A549 (cell line): ENCODE measurements at regions not wholly inside any gene's neighbourhood (a gene's known extent, or its start where the extent isn't known, plus 50 kb on each side); places are given as distances from the start of the nearest gene placed in this dataset.

Experiments used
- CTCF ChIP-seq: fragments of >200 bp; sonication (Bioruptor Twin); formaldehyde crosslinking; IDR thresholded peaks from 3 replicates; pipeline ENCODE4 v1.5.1; 2016
- GATA3 ChIP-seq: IDR thresholded peaks from 2 replicates; pipeline ENCODE4 v1.6.1; 2012; ENCODE audit warnings: borderline replicate concordance
- JUN ChIP-seq, 2 experiments: fragments of >200 bp; sonication (Bioruptor Twin); formaldehyde crosslinking; IDR thresholded peaks; 2 replicates in 1 of 2; 3 replicates in 1 of 2; pipeline ENCODE4 v1.6.1; 2016 to 2017
- MAFK ChIP-seq: fragments of 450-650 bp; IDR thresholded peaks from 2 replicates; pipeline ENCODE4 v1.6.1; 2014; ENCODE audit not compliant: partially characterized antibody
- POLR2A ChIP-seq: IDR thresholded peaks from 2 replicates; pipeline ENCODE4 v1.6.1; 2012; ENCODE audit warnings: mild to moderate bottlenecking, low read length
- RCOR1 ChIP-seq: fragments of 150-350 bp; IDR thresholded peaks from 2 replicates; pipeline ENCODE4 v1.6.1; 2014; ENCODE audit warnings: antibody characterized with exemption, low read length, low read depth
- REST ChIP-seq: fragments of 200-600 bp; sonication (generic); IDR thresholded peaks from 2 replicates; pipeline ENCODE4 v1.6.1; 2016; ENCODE audit warnings: antibody characterized with exemption, mild to moderate bottlenecking, moderate library complexity
- SMC3 ChIP-seq: fragments of >200 bp; sonication (Bioruptor Twin); formaldehyde crosslinking; IDR thresholded peaks from 3 replicates; pipeline ENCODE4 v1.6.1; 2018; ENCODE audit warnings: inconsistent platforms

GRCh38 chr7:91518058-91518457, 253.8 kb downstream of the FZD1 start:
- TF ChIP-seq MAFK (no peak), CTCF (no peak), JUN (IDR thresholded peaks at IDR 0.05) (no peak), SMC3 (no peak), REST (no peak), GATA3 (no peak), POLR2A (no peak), RCOR1 (no peak)
